ENCODE measurements at regions not wholly inside any gene's neighbourhood (a gene's known extent, or its start where the extent isn't known, plus 50 kb on each side); places are given as distances from the start of the nearest gene placed in this dataset.

GRCh38 chr3:20316238-20316637 is 130.2 kb upstream of the SGO1 start:
- TF ChIP-seq, protein P1, sequence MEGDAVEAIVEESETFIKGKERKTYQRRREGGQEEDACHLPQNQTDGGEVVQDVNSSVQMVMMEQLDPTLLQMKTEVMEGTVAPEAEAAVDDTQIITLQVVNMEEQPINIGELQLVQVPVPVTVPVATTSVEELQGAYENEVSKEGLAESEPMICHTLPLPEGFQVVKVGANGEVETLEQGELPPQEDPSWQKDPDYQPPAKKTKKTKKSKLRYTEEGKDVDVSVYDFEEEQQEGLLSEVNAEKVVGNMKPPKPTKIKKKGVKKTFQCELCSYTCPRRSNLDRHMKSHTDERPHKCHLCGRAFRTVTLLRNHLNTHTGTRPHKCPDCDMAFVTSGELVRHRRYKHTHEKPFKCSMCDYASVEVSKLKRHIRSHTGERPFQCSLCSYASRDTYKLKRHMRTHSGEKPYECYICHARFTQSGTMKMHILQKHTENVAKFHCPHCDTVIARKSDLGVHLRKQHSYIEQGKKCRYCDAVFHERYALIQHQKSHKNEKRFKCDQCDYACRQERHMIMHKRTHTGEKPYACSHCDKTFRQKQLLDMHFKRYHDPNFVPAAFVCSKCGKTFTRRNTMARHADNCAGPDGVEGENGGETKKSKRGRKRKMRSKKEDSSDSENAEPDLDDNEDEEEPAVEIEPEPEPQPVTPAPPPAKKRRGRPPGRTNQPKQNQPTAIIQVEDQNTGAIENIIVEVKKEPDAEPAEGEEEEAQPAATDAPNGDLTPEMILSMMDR (IDR thresholded peaks at IDR 0.05; ENCODE audit: unreplicated experiment) = no peak
- peaks cover 4% of the 10 kb centered on the region for H3K27me3 Mint-ChIP-seq (ENCODE audit: unreplicated experiment)
- H3K4me3 Mint-ChIP-seq (ENCODE audit: unreplicated experiment) = no peak overlapping the region
- H3K36me3 Mint-ChIP-seq (ENCODE audit: low read depth, unreplicated experiment) = no peaks in the 10 kb centered on the region
- H3K27ac Mint-ChIP-seq (ENCODE audit: unreplicated experiment) = no peak overlapping the region
- H3K9me3 Mint-ChIP-seq (ENCODE audit: unreplicated experiment) = no peaks in the 10 kb centered on the region
- H3K4me1 Mint-ChIP-seq (ENCODE audit: unreplicated experiment) = peaks cover 14% of the 10 kb centered on the region
- no peak for DNase-seq (ENCODE audit: low spot score)

DNA sequence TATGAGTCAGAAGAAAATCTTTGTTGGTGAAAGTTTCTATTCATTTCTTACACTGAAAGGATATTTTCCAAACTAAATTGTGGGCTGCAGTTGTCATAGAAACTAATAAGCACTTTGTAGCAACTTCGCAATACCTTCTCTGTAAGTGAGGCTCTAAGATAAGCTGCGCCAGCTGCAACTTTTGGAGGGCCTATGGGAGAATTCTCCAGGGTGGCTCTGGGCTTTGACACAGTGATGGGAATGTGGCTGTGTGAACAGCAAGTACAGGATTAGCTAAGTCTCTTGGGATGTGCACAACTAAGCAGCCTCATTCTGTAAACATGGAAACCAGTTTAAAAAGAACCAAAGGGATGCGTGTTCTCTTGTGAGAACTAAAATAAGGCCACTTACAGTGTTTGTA is 124.6 kb upstream of the SGO1 start:
- Mint-ChIP-seq H3K4me3 (ENCODE audit: unreplicated experiment) (no peak overlapping the region), H3K36me3 (ENCODE audit: low read depth, unreplicated experiment) (no peaks in the 10 kb centered on the region), H3K4me1 (ENCODE audit: unreplicated experiment) (no peaks in the 10 kb centered on the region), H3K27me3 (ENCODE audit: unreplicated experiment) (peaks cover 2% of the 10 kb centered on the region), H3K27ac (ENCODE audit: unreplicated experiment) (no peak overlapping the region), H3K9me3 (ENCODE audit: unreplicated experiment) (peaks cover 4% of the 10 kb centered on the region)
- DNase-seq (ENCODE audit: low spot score) = no peak
- TF ChIP-seq, protein P1 (IDR thresholded peaks at IDR 0.05; ENCODE audit: unreplicated experiment) = no peak

DNA sequence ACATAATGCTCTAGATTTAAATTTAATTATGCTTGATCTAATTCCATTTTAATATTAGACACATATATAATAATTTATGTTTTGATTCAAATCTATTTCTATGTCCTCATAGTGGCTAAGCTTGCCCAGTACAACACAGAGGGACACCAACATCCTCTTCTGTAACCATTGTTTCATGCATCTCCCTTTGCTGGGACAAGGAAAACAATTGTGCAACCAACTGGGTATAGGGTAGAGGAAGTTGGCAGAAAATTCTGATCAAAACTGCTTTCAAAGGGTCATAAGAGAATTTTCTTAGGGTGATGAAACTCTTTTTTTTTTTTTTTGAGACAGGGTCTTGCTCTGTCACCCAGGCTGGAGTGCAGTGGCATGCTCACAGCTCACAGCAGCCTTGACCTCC is 121.4 kb upstream of the SGO1 start:
- H3K9me3 Mint-ChIP-seq (ENCODE audit: unreplicated experiment) = peaks cover 4% of the 10 kb centered on the region
- TF ChIP-seq, protein P1 (IDR thresholded peaks at IDR 0.05; ENCODE audit: unreplicated experiment) = no peak

GRCh38 chr3:20305647-20306046 is 119.6 kb upstream of the SGO1 start:
- TF ChIP-seq, protein P1 (IDR thresholded peaks at IDR 0.05; ENCODE audit: unreplicated experiment) = no peak
- Mint-ChIP-seq H3K4me1 (ENCODE audit: unreplicated experiment) (no peaks in the 10 kb centered on the region), H3K9me3 (ENCODE audit: unreplicated experiment) (peaks cover 4% of the 10 kb centered on the region), H3K27me3 (ENCODE audit: unreplicated experiment) (peaks cover 2% of the 10 kb centered on the region), H3K27ac (ENCODE audit: unreplicated experiment) (no peak overlapping the region), H3K36me3 (ENCODE audit: low read depth, unreplicated experiment) (no peaks in the 10 kb centered on the region), H3K4me3 (ENCODE audit: unreplicated experiment) (no peak overlapping the region)
- no peak for DNase-seq (ENCODE audit: low spot score)

More for the DNA sequence above, 121.4 kb upstream of the SGO1 start:
- no peak overlapping the region for H3K27ac Mint-ChIP-seq (ENCODE audit: unreplicated experiment)
- peaks cover 2% of the 10 kb centered on the region for H3K27me3 Mint-ChIP-seq (ENCODE audit: unreplicated experiment)
- no peak for DNase-seq (ENCODE audit: low spot score)
- H3K4me1 Mint-ChIP-seq (ENCODE audit: unreplicated experiment) = no peaks in the 10 kb centered on the region
- no peaks in the 10 kb centered on the region for H3K36me3 Mint-ChIP-seq (ENCODE audit: low read depth, unreplicated experiment)
- H3K4me3 Mint-ChIP-seq (ENCODE audit: unreplicated experiment) = no peak overlapping the region

DNA sequence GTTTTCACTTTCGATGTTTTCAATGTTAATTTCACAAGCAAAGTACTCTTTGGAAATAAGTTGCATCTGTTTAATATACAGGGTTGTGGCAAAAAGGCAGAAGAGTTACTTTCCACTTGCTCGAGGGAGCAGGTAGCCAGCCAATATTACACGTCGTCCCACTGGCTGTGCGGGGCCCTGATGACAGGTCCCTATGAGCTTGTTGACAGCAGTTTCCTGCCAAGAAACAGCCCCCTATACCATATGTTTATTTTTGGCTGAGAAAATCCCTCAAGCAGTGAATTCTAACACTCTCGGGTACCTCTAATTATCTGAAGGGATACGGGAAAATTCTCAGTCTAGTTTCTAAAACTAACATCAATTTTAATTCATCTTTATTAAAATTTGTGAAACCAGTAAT is 116.8 kb upstream of the SGO1 start:
- no peak overlapping the region for H3K27ac Mint-ChIP-seq (ENCODE audit: unreplicated experiment)
- no peak overlapping the region for H3K4me3 Mint-ChIP-seq (ENCODE audit: unreplicated experiment)
- H3K27me3 Mint-ChIP-seq (ENCODE audit: unreplicated experiment) = peaks cover 2% of the 10 kb centered on the region
- no peak for DNase-seq (ENCODE audit: low spot score)
- no peaks in the 10 kb centered on the region for H3K4me1 Mint-ChIP-seq (ENCODE audit: unreplicated experiment)
- no peaks in the 10 kb centered on the region for H3K36me3 Mint-ChIP-seq (ENCODE audit: low read depth, unreplicated experiment)
- H3K9me3 Mint-ChIP-seq (ENCODE audit: unreplicated experiment) = peaks cover 4% of the 10 kb centered on the region
- TF ChIP-seq, protein P1 (IDR thresholded peaks at IDR 0.05; ENCODE audit: unreplicated experiment) = no peak
